Loucy (cell line): ENCODE measurements at regions not wholly inside any gene's neighbourhood (a gene's known extent, or its start where the extent isn't known, plus 50 kb on each side); places are given as distances from the start of the nearest gene placed in this dataset.

Source experiments
- H2AFZ ChIP-seq: fragments of 200-600 bp; sonication (generic); 2 replicates; pipeline ENCODE4 v1.6.0; 2016; ENCODE audit warnings: antibody characterized with exemption, mild to moderate bottlenecking, low read length, moderate library complexity
- H3F3A ChIP-seq: fragments of 200-600 bp; 2 replicates; pipeline ENCODE4 v1.6.0; 2016; ENCODE audit warnings: antibody characterized with exemption, low read depth, mild to moderate bottlenecking
- H3K27me3 ChIP-seq: fragments of 200-600 bp; sonication (generic); 2 replicates; pipeline ENCODE4 v1.6.1; 2014; ENCODE audit warnings: low read length, mild to moderate bottlenecking; ENCODE audit not compliant: insufficient read depth, poor library complexity, severe bottlenecking
- H3K36me3 ChIP-seq: fragments of 200-600 bp; sonication (generic); 2 replicates; pipeline ENCODE4 v1.6.1; 2016; ENCODE audit warnings: low read length; ENCODE audit not compliant: insufficient read depth
- H3K4me1 ChIP-seq: fragments of 200-600 bp; sonication (generic); 2 replicates; pipeline ENCODE4 v1.5.1; 2014; ENCODE audit warnings: low read length, mild to moderate bottlenecking; ENCODE audit not compliant: insufficient read depth, poor library complexity, severe bottlenecking
- H3K4me2 ChIP-seq: fragments of 200-600 bp; sonication (generic); 2 replicates; pipeline ENCODE4 v1.6.0; 2014; ENCODE audit warnings: antibody characterized with exemption, low read length, low read depth, mild to moderate bottlenecking; ENCODE audit not compliant: poor library complexity, severe bottlenecking
- H3K4me3 ChIP-seq: fragments of 200-600 bp; sonication (generic); 2 replicates; pipeline ENCODE4 v1.5.1; 2014; ENCODE audit warnings: low read length, mild to moderate bottlenecking, mixed read lengths; ENCODE audit not compliant: poor library complexity, severe bottlenecking
- H3K79me2 ChIP-seq: fragments of 200-600 bp; sonication (generic); 2 replicates; pipeline ENCODE4 v1.6.1; 2014; ENCODE audit warnings: low read length; ENCODE audit not compliant: insufficient read depth
- H3K9ac ChIP-seq: fragments of 200-600 bp; sonication (generic); 2 replicates; pipeline ENCODE4 v1.6.0; 2014; ENCODE audit warnings: mild to moderate bottlenecking, low read depth, low read length, moderate library complexity; ENCODE audit not compliant: poor library complexity, severe bottlenecking
- H3K9me2 ChIP-seq: fragments of 200-600 bp; sonication (generic); replicated peaks from 2 replicates; pipeline ENCODE4 v1.6.1; 2016; ENCODE audit warnings: low read depth, low read length, mixed read lengths
- H3K9me3 ChIP-seq: fragments of 200-600 bp; sonication (generic); 2 replicates; pipeline ENCODE4 v1.6.1; 2014; ENCODE audit warnings: mild to moderate bottlenecking, antibody characterized with exemption, low read length, low read depth; ENCODE audit not compliant: insufficient read depth
- H4K20me1 ChIP-seq: fragments of 200-600 bp; sonication (generic); 2 replicates; pipeline ENCODE4 v1.6.0; 2014; ENCODE audit warnings: antibody characterized with exemption, low read length, mild to moderate bottlenecking; ENCODE audit not compliant: insufficient read depth, poor library complexity, severe bottlenecking
- CTCF ChIP-seq: fragments of 200-600 bp; sonication (generic); conservative IDR thresholded peaks from 2 replicates; pipeline ENCODE4 v1.5.1; 2014; ENCODE audit warnings: mild to moderate bottlenecking, antibody characterized with exemption, low read length
- EZH2phosphoT487 ChIP-seq: fragments of 200-600 bp; IDR thresholded peaks from 2 replicates; pipeline ENCODE4 v1.6.1; 2018; ENCODE audit warnings: antibody characterized with exemption, mild to moderate bottlenecking, moderate library complexity, borderline replicate concordance

DNA sequence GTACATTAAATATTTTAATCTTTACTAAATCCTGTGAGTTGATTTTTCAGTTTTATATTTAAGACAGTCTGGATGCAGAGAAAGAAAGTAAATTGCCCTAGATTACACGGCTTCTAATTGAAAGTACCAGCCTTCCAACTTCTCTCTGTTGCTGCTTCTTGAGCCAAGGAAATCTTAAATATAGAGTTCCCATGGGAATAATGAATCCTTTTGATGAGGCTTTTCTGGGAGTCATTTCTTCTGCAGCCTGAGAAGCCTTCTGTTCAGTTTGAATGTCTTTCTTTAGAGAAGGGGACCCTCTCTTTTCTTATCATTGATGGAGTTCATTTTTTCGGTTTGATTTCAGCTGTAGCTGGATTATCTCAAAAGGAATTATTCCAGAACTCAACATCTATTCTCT, 317.3 kb upstream of the PTPRD start:
- H3K79me2 ChIP-seq = no peaks in the 10 kb centered on the region
- H3K9me3 ChIP-seq = no peaks in the 10 kb centered on the region
- no peak overlapping the region for H3K9ac ChIP-seq
- no peak overlapping the region for H2AFZ ChIP-seq
- TF ChIP-seq CTCF (no peak), EZH2phosphoT487 (no peak)
- no peaks in the 10 kb centered on the region for H3K27me3 ChIP-seq
- no peaks in the 10 kb centered on the region for H4K20me1 ChIP-seq
- no peak overlapping the region for H3K4me2 ChIP-seq
- H3F3A ChIP-seq = no peaks in the 10 kb centered on the region
- no peak overlapping the region for H3K4me3 ChIP-seq
- H3K9me2 ChIP-seq = no peaks in the 10 kb centered on the region
- no peaks in the 10 kb centered on the region for H3K4me1 ChIP-seq
- no peaks in the 10 kb centered on the region for H3K36me3 ChIP-seq

GRCh38 chr9:10946676-10947410, 334.0 kb upstream of the PTPRD start:
- H3K9me2 ChIP-seq = no peaks in the 10 kb centered on the region
- H3K9me3 ChIP-seq = no peaks in the 10 kb centered on the region
- TF ChIP-seq CTCF = no peak
- no peak for TF ChIP-seq EZH2phosphoT487
- no peak overlapping the region for H3K4me2 ChIP-seq
- no peaks in the 10 kb centered on the region for H3K79me2 ChIP-seq
- H3F3A ChIP-seq = no peaks in the 10 kb centered on the region
- no peaks in the 10 kb centered on the region for H3K4me1 ChIP-seq
- no peak overlapping the region for H3K4me3 ChIP-seq
- no peak overlapping the region for H2AFZ ChIP-seq
- no peaks in the 10 kb centered on the region for H4K20me1 ChIP-seq
- H3K27me3 ChIP-seq = no peaks in the 10 kb centered on the region
- H3K9ac ChIP-seq = no peak overlapping the region
- H3K36me3 ChIP-seq = no peaks in the 10 kb centered on the region

- no peaks in the 10 kb centered on the region for H3K9me3 ChIP-seq
- no peaks in the 10 kb centered on the region for H3K79me2 ChIP-seq
- no peak overlapping the region for H3K4me3 ChIP-seq
- H3K9me2 ChIP-seq = no peaks in the 10 kb centered on the region
- H3F3A ChIP-seq = no peaks in the 10 kb centered on the region
- TF ChIP-seq CTCF (no peak), EZH2phosphoT487 (no peak)
- H3K4me2 ChIP-seq = no peak overlapping the region
- no peaks in the 10 kb centered on the region for H4K20me1 ChIP-seq
- H3K4me1 ChIP-seq = no peaks in the 10 kb centered on the region
- no peaks in the 10 kb centered on the region for H3K27me3 ChIP-seq
- H3K36me3 ChIP-seq = no peaks in the 10 kb centered on the region
- H3K9ac ChIP-seq = no peak overlapping the region
- no peak overlapping the region for H2AFZ ChIP-seq
Observed at GRCh38 chr9:10957878-10958277, 345.1 kb upstream of the PTPRD start.
